Naive thymus-derived CD8-positive, alpha-beta T cell (primary cell): ENCODE measurements at regions not wholly inside any gene's neighbourhood (a gene's known extent, or its start where the extent isn't known, plus 50 kb on each side); places are given as distances from the start of the nearest gene placed in this dataset.

Source experiments
- ATAC-seq, 2 donors: fragments of 150-1000 bp; cut with Tn5 transposase in 1 of 2; sonication (Bioruptor Pico), chemical (Tn5 transposase) in 1 of 2; 1 replicate in 1 of 2; 2 replicates in 1 of 2; pipeline ENCODE4 v1.10.0; 2021; ENCODE audit warnings: mild to moderate bottlenecking in 2 of 2, moderate library complexity in 2 of 2
- POLR2A ChIA-PET: fragments of 350-600 bp; sonication (Branson Sonifier 250); formaldehyde crosslinking; loops from one replicate; lab custom pipeline; 2021; ENCODE audit warnings: antibody characterized with exemption; lab: Charles Lee
- DNase-seq, 10 donors: peaks; one replicate each; pipeline versions ENCODE4 v3.0.0 to v3.0.0-alpha.2; 2020 to 2022
- H3K27ac Mint-ChIP-seq, 10 donors: one replicate each; pipeline ENCODE4 v1.8.0; 2020 to 2022; ENCODE audit warnings: mild to moderate bottlenecking in 10 of 10, mixed read lengths in 10 of 10, moderate library complexity in 4 of 10, inconsistent platforms in 1 of 10
- H3K27me3 Mint-ChIP-seq, 5 donors: one replicate each; pipeline ENCODE4 v1.8.0; 2021 to 2022; ENCODE audit warnings: mixed read lengths in 5 of 5
- H3K36me3 Mint-ChIP-seq, 3 donors: one replicate each; pipeline ENCODE4 v1.8.0; 2020 to 2022; ENCODE audit warnings: mixed read lengths in 3 of 3, mild to moderate bottlenecking in 2 of 3, inconsistent platforms in 1 of 3
- H3K4me1 Mint-ChIP-seq, 4 donors: one replicate each; pipeline ENCODE4 v1.8.0; 2021 to 2022; ENCODE audit warnings: mixed read lengths in 4 of 4
- H3K4me3 Mint-ChIP-seq, 10 donors: one replicate each; pipeline ENCODE4 v1.8.0; 2020 to 2022; ENCODE audit warnings: mild to moderate bottlenecking in 10 of 10, mixed read lengths in 10 of 10, moderate library complexity in 6 of 10, inconsistent platforms in 1 of 10
- H3K9me3 Mint-ChIP-seq, 9 donors: one replicate each; pipeline ENCODE4 v1.8.0; 2020 to 2022; ENCODE audit warnings: mixed read lengths in 9 of 9, mild to moderate bottlenecking in 3 of 9, inconsistent platforms in 1 of 9, moderate library complexity in 1 of 9

- H3K4me1 Mint-ChIP-seq = peaks cover 0 to 1% (median 0%) of the 10 kb centered on the region in 4 donors
- no peak overlapping the region for H3K4me3 Mint-ChIP-seq
- peaks cover 0 to 31% (median 8%) of the 10 kb centered on the region in 9 donors for H3K9me3 Mint-ChIP-seq
- no peak overlapping the region for H3K27ac Mint-ChIP-seq
- no peaks in the 10 kb centered on the region for H3K27me3 Mint-ChIP-seq
- no peaks in the 10 kb centered on the region for H3K36me3 Mint-ChIP-seq
- POLR2A ChIA-PET = no interaction called here
- DNase-seq = no peak
- no peak for ATAC-seq
Measured at GRCh38 chr5:51748647-51749046, 365.4 kb downstream of the ISL1 start.
